Activated CD8-positive, alpha-beta memory T cell treated with anti-CD3 and anti-CD28 coated beads, Interleukin-2, amount 10 ng/mL, durations not matched to agents 7 days and 5 days (primary cell): ENCODE measurements at regions not wholly inside any gene's neighbourhood (a gene's known extent, or its start where the extent isn't known, plus 50 kb on each side); places are given as distances from the start of the nearest gene placed in this dataset.
A peak's percentile ranks its signal among the peaks of the same experiment; 100 is the strongest.

Experiments
- ATAC-seq: fragments of 150-1000 bp; cut with Tn5 transposase; one replicate; pipeline ENCODE4 v1.10.0; 2021; ENCODE audit warnings: moderate library complexity
- CTCF ChIA-PET: fragments of 350-600 bp; sonication (Branson Sonifier 250); formaldehyde crosslinking; loops from one replicate; lab custom pipeline; 2021; ENCODE audit warnings: antibody characterized with exemption; lab: Charles Lee
- DNase-seq: peaks from one replicate; pipeline ENCODE4 v3.0.0-alpha.2; 2020
- H3K27ac Mint-ChIP-seq: one replicate; pipeline ENCODE4 v1.8.0; 2021; ENCODE audit warnings: mild to moderate bottlenecking, mixed read lengths
- H3K27me3 Mint-ChIP-seq: one replicate; pipeline ENCODE4 v1.8.0; 2021; ENCODE audit warnings: mixed read lengths
- H3K36me3 Mint-ChIP-seq: one replicate; pipeline ENCODE4 v1.8.0; 2021; ENCODE audit warnings: mild to moderate bottlenecking, mixed read lengths
- H3K4me1 Mint-ChIP-seq: one replicate; pipeline ENCODE4 v1.8.0; 2021; ENCODE audit warnings: mixed read lengths
- H3K4me3 Mint-ChIP-seq: one replicate; pipeline ENCODE4 v1.8.0; 2021; ENCODE audit warnings: mild to moderate bottlenecking, moderate library complexity, mixed read lengths
- H3K9me3 Mint-ChIP-seq: one replicate; pipeline ENCODE4 v1.8.0; 2022; ENCODE audit warnings: low read depth, mixed read lengths

- CTCF ChIA-PET, result no interaction called here
- H3K4me1 Mint-ChIP-seq, result no peaks in the 10 kb centered on the region
- H3K36me3 Mint-ChIP-seq, result no peaks in the 10 kb centered on the region
- H3K4me3 Mint-ChIP-seq, result no peak overlapping the region
- no peak for ATAC-seq
- H3K27ac Mint-ChIP-seq, result no peak overlapping the region
- peaks cover 4% of the 10 kb centered on the region for H3K27me3 Mint-ChIP-seq
- peaks cover 5% of the 10 kb centered on the region for H3K9me3 Mint-ChIP-seq
- no peak for DNase-seq
Observed at GRCh38 chr11:71119656-71120269, 132.6 kb downstream of the SHANK2 start.

- ATAC-seq, result no peak
- no peak overlapping the region for H3K27ac Mint-ChIP-seq
- peaks cover 6% of the 10 kb centered on the region for H3K4me1 Mint-ChIP-seq
Observed at GRCh38 chr11:71118671-71119250, 133.6 kb downstream of the SHANK2 start.

GRCh38 chr11:71117311-71117710, 135.1 kb downstream of the SHANK2 start:
- no peak for ATAC-seq
- H3K27me3 Mint-ChIP-seq, result peaks cover 9% of the 10 kb centered on the region
- no peaks in the 10 kb centered on the region for H3K9me3 Mint-ChIP-seq
- no peaks in the 10 kb centered on the region for H3K36me3 Mint-ChIP-seq
- no peak overlapping the region for H3K27ac Mint-ChIP-seq
- peaks cover 6% of the 10 kb centered on the region for H3K4me1 Mint-ChIP-seq
- no peak overlapping the region for H3K4me3 Mint-ChIP-seq
- DNase-seq, result no peak
- CTCF ChIA-PET, result no interaction called here

More at GRCh38 chr11:71118671-71119250, 133.6 kb downstream of the SHANK2 start:
- Mint-ChIP-seq H3K4me3 (no peak overlapping the region), H3K9me3 (peaks cover under 1% of the 10 kb centered on the region), H3K27me3 (peaks cover 7% of the 10 kb centered on the region), H3K36me3 (no peaks in the 10 kb centered on the region)
- no peak for DNase-seq
- CTCF ChIA-PET, result no interaction called here

- ATAC-seq, result no peak
- DNase-seq, result no peak
- Mint-ChIP-seq H3K27ac (no peak overlapping the region), H3K9me3 (no peaks in the 10 kb centered on the region), H3K4me3 (no peak overlapping the region), H3K27me3 (peaks cover 9% of the 10 kb centered on the region), H3K36me3 (no peaks in the 10 kb centered on the region), H3K4me1 (peaks cover 6% of the 10 kb centered on the region)
- CTCF ChIA-PET, result no interaction called here
Observed at GRCh38 chr11:71116693-71117040, 135.7 kb downstream of the SHANK2 start.

- no peak overlapping the region for H3K27ac Mint-ChIP-seq
- no peaks in the 10 kb centered on the region for H3K36me3 Mint-ChIP-seq
- H3K9me3 Mint-ChIP-seq, result no peaks in the 10 kb centered on the region
- peaks cover 6% of the 10 kb centered on the region for H3K4me1 Mint-ChIP-seq
- no peak for ATAC-seq
- no peak for DNase-seq
- peaks cover 6% of the 10 kb centered on the region for H3K27me3 Mint-ChIP-seq
- CTCF ChIA-PET, result no interaction called here
- no peak overlapping the region for H3K4me3 Mint-ChIP-seq
Observed at GRCh38 chr11:71115770-71116692, 136.3 kb downstream of the SHANK2 start.

- peaks cover 6% of the 10 kb centered on the region for H3K27me3 Mint-ChIP-seq
- no peaks in the 10 kb centered on the region for H3K36me3 Mint-ChIP-seq
Observed at GRCh38 chr11:71114124-71114851, 138.1 kb downstream of the SHANK2 start.

GRCh38 chr11:71112990-71113389, 139.4 kb downstream of the SHANK2 start:
- DNase-seq (no peak), ATAC-seq (no peak)
- peaks cover 6% of the 10 kb centered on the region for H3K4me1 Mint-ChIP-seq
- CTCF ChIA-PET, result no interaction called here
- no peak overlapping the region for H3K27ac Mint-ChIP-seq
- no peaks in the 10 kb centered on the region for H3K9me3 Mint-ChIP-seq
- no peaks in the 10 kb centered on the region for H3K36me3 Mint-ChIP-seq
- peaks cover 6% of the 10 kb centered on the region for H3K27me3 Mint-ChIP-seq
- H3K4me3 Mint-ChIP-seq, result no peak overlapping the region

More at GRCh38 chr11:71114124-71114851, 138.1 kb downstream of the SHANK2 start:
- Mint-ChIP-seq H3K9me3 (no peaks in the 10 kb centered on the region), H3K27ac (no peak overlapping the region), H3K4me1 (peaks cover 6% of the 10 kb centered on the region), H3K4me3 (no peak overlapping the region)
- CTCF ChIA-PET, result no interaction called here
- DNase-seq, result peak; percentile 44
- no peak for ATAC-seq

GRCh38 chr11:71112454-71112853, 139.9 kb downstream of the SHANK2 start:
- ATAC-seq (no peak), DNase-seq (no peak)
- CTCF ChIA-PET, result no interaction called here
- Mint-ChIP-seq H3K4me1 (peaks cover 6% of the 10 kb centered on the region), H3K9me3 (no peaks in the 10 kb centered on the region), H3K36me3 (no peaks in the 10 kb centered on the region), H3K27me3 (peaks cover 6% of the 10 kb centered on the region), H3K27ac (no peak overlapping the region), H3K4me3 (no peak overlapping the region)

GRCh38 chr11:71109586-71109985, 142.8 kb downstream of the SHANK2 start:
- H3K4me3 Mint-ChIP-seq, result no peak overlapping the region
- H3K27ac Mint-ChIP-seq, result no peak overlapping the region
- ATAC-seq (no peak), DNase-seq (no peak)
- peaks cover 4% of the 10 kb centered on the region for H3K27me3 Mint-ChIP-seq
- no peaks in the 10 kb centered on the region for H3K9me3 Mint-ChIP-seq
- no peaks in the 10 kb centered on the region for H3K36me3 Mint-ChIP-seq
- peaks cover 6% of the 10 kb centered on the region for H3K4me1 Mint-ChIP-seq
- CTCF ChIA-PET, result no interaction called here

GRCh38 chr11:71109186-71109585, 143.2 kb downstream of the SHANK2 start:
- Mint-ChIP-seq H3K4me1 (peaks cover 2% of the 10 kb centered on the region), H3K9me3 (no peaks in the 10 kb centered on the region), H3K4me3 (no peak overlapping the region), H3K36me3 (no peaks in the 10 kb centered on the region), H3K27me3 (peaks cover 2% of the 10 kb centered on the region), H3K27ac (no peak overlapping the region)
- DNase-seq (no peak), ATAC-seq (no peak)
- CTCF ChIA-PET, result no interaction called here

- no peaks in the 10 kb centered on the region for H3K4me1 Mint-ChIP-seq
Observed at GRCh38 chr11:71108013-71108865, 144.1 kb downstream of the SHANK2 start.

GRCh38 chr11:71106671-71107070, 145.7 kb downstream of the SHANK2 start:
- no peaks in the 10 kb centered on the region for H3K36me3 Mint-ChIP-seq
- H3K27me3 Mint-ChIP-seq, result no peaks in the 10 kb centered on the region
- DNase-seq (no peak), ATAC-seq (no peak)
- H3K4me1 Mint-ChIP-seq, result no peaks in the 10 kb centered on the region
- CTCF ChIA-PET, result no interaction called here
- no peak overlapping the region for H3K27ac Mint-ChIP-seq
- H3K9me3 Mint-ChIP-seq, result no peaks in the 10 kb centered on the region
- H3K4me3 Mint-ChIP-seq, result no peak overlapping the region

More at GRCh38 chr11:71108013-71108865, 144.1 kb downstream of the SHANK2 start:
- ATAC-seq, result no peak
- Mint-ChIP-seq H3K9me3 (no peaks in the 10 kb centered on the region), H3K36me3 (no peaks in the 10 kb centered on the region), H3K4me3 (no peak overlapping the region), H3K27me3 (no peaks in the 10 kb centered on the region), H3K27ac (no peak overlapping the region)
- DNase-seq, result no peak
- CTCF ChIA-PET, result no interaction called here

- H3K4me3 Mint-ChIP-seq, result no peak overlapping the region
- CTCF ChIA-PET, result no interaction called here
- no peak for DNase-seq
Observed at GRCh38 chr11:71103266-71103665, 149.1 kb downstream of the SHANK2 start.

More at GRCh38 chr11:71103266-71103665, 149.1 kb downstream of the SHANK2 start:
- Mint-ChIP-seq H3K27ac (no peak overlapping the region), H3K27me3 (no peaks in the 10 kb centered on the region), H3K9me3 (no peaks in the 10 kb centered on the region), H3K36me3 (no peaks in the 10 kb centered on the region), H3K4me1 (no peaks in the 10 kb centered on the region)
- no peak for ATAC-seq
